ENCODE measurements at regions not wholly inside any gene's neighbourhood (a gene's known extent, or its start where the extent isn't known, plus 50 kb on each side); places are given as distances from the start of the nearest gene placed in this dataset.

- H3K9ac ChIP-seq (ENCODE audit: low read length in 5 of 5): no peak overlapping the region
- no peaks in the 10 kb centered on the region for H3K36me3 ChIP-seq (ENCODE audit: control insufficient read depth in 5 of 5, insufficient read depth in 5 of 5, low read length in 5 of 5)
Measured at GRCh38 chr10:35797187-35797586, 155.1 kb upstream of the FZD8 start.

GRCh38 chr10:35795131-35795824 is 153.2 kb upstream of the FZD8 start:
- Histone ChIP-seq H3K27me3 (ENCODE audit: control insufficient read depth in 5 of 5, insufficient read depth in 4 of 5, low read length in 5 of 5) (no peaks in the 10 kb centered on the region), H3K4me1 (ENCODE audit: control insufficient read depth in 5 of 5, insufficient read depth in 5 of 5, low read length in 5 of 5) (peaks cover 0 to 9% (median 6%) of the 10 kb centered on the region in 5 donors), H3K9me3 (ENCODE audit: control insufficient read depth in 5 of 5, low read length in 5 of 5) (no peaks in the 10 kb centered on the region), H3K4me3 (ENCODE audit: low read depth in 1 of 5, low read length in 5 of 5) (no peak overlapping the region), H3K9ac (ENCODE audit: low read length in 5 of 5) (no peak overlapping the region), H3K27ac (ENCODE audit: low read depth, low read length) (no peak overlapping the region), H3K36me3 (ENCODE audit: control insufficient read depth in 5 of 5, insufficient read depth in 5 of 5, low read length in 5 of 5) (no peaks in the 10 kb centered on the region)

More at GRCh38 chr10:35797187-35797586, 155.1 kb upstream of the FZD8 start:
- H3K4me3 ChIP-seq (ENCODE audit: low read depth in 1 of 5, low read length in 5 of 5): no peak overlapping the region
- no peak overlapping the region for H3K27ac ChIP-seq (ENCODE audit: low read depth, low read length)
- peaks cover 0 to 9% (median 6%) of the 10 kb centered on the region in 5 donors for H3K4me1 ChIP-seq (ENCODE audit: control insufficient read depth in 5 of 5, insufficient read depth in 5 of 5, low read length in 5 of 5)
- no peaks in the 10 kb centered on the region for H3K27me3 ChIP-seq (ENCODE audit: control insufficient read depth in 5 of 5, insufficient read depth in 4 of 5, low read length in 5 of 5)
- peaks cover 0 to 1% (median 0%) of the 10 kb centered on the region in 5 donors for H3K9me3 ChIP-seq (ENCODE audit: control insufficient read depth in 5 of 5, low read length in 5 of 5)

- H3K27ac ChIP-seq (ENCODE audit: low read depth, low read length): no peak overlapping the region
- peaks cover 0 to 9% (median 6%) of the 10 kb centered on the region in 5 donors for H3K4me1 ChIP-seq (ENCODE audit: control insufficient read depth in 5 of 5, insufficient read depth in 5 of 5, low read length in 5 of 5)
- H3K9me3 ChIP-seq (ENCODE audit: control insufficient read depth in 5 of 5, low read length in 5 of 5): no peaks in the 10 kb centered on the region
- no peak overlapping the region for H3K9ac ChIP-seq (ENCODE audit: low read length in 5 of 5)
- H3K36me3 ChIP-seq (ENCODE audit: control insufficient read depth in 5 of 5, insufficient read depth in 5 of 5, low read length in 5 of 5): no peaks in the 10 kb centered on the region
- H3K27me3 ChIP-seq (ENCODE audit: control insufficient read depth in 5 of 5, insufficient read depth in 4 of 5, low read length in 5 of 5): no peaks in the 10 kb centered on the region
- H3K4me3 ChIP-seq (ENCODE audit: low read depth in 1 of 5, low read length in 5 of 5): no peak overlapping the region
Measured at GRCh38 chr10:35794703-35795102, 152.6 kb upstream of the FZD8 start.

- no peaks in the 10 kb centered on the region for H3K4me1 ChIP-seq (ENCODE audit: control insufficient read depth in 5 of 5, insufficient read depth in 5 of 5, low read length in 5 of 5)
- H3K4me3 ChIP-seq (ENCODE audit: low read depth in 1 of 5, low read length in 5 of 5): no peak overlapping the region
- no peaks in the 10 kb centered on the region for H3K27me3 ChIP-seq (ENCODE audit: control insufficient read depth in 5 of 5, insufficient read depth in 4 of 5, low read length in 5 of 5)
- peaks cover 0 to 2% (median 0%) of the 10 kb centered on the region in 5 donors for H3K9me3 ChIP-seq (ENCODE audit: control insufficient read depth in 5 of 5, low read length in 5 of 5)
- H3K9ac ChIP-seq (ENCODE audit: low read length in 5 of 5): no peak overlapping the region
- no peaks in the 10 kb centered on the region for H3K36me3 ChIP-seq (ENCODE audit: control insufficient read depth in 5 of 5, insufficient read depth in 5 of 5, low read length in 5 of 5)
- no peak overlapping the region for H3K27ac ChIP-seq (ENCODE audit: low read depth, low read length)
Measured at GRCh38 chr10:35792291-35792690, 150.2 kb upstream of the FZD8 start.

- Histone ChIP-seq H3K9ac (ENCODE audit: low read length in 5 of 5) (no peak overlapping the region), H3K27ac (ENCODE audit: low read depth, low read length) (no peak overlapping the region), H3K27me3 (ENCODE audit: control insufficient read depth in 5 of 5, insufficient read depth in 4 of 5, low read length in 5 of 5) (no peaks in the 10 kb centered on the region), H3K36me3 (ENCODE audit: control insufficient read depth in 5 of 5, insufficient read depth in 5 of 5, low read length in 5 of 5) (no peaks in the 10 kb centered on the region), H3K4me1 (ENCODE audit: control insufficient read depth in 5 of 5, insufficient read depth in 5 of 5, low read length in 5 of 5) (no peaks in the 10 kb centered on the region), H3K4me3 (ENCODE audit: low read depth in 1 of 5, low read length in 5 of 5) (no peak overlapping the region), H3K9me3 (ENCODE audit: control insufficient read depth in 5 of 5, low read length in 5 of 5) (peaks cover 0 to 10% (median 0%) of the 10 kb centered on the region in 5 donors)
Measured at GRCh38 chr10:35789996-35790395, 147.9 kb upstream of the FZD8 start.

GRCh38 chr10:35784751-35785150 is 142.7 kb upstream of the FZD8 start:
- no peaks in the 10 kb centered on the region for H3K4me1 ChIP-seq (ENCODE audit: control insufficient read depth in 5 of 5, insufficient read depth in 5 of 5, low read length in 5 of 5)
- no peak overlapping the region for H3K4me3 ChIP-seq (ENCODE audit: low read depth in 1 of 5, low read length in 5 of 5)

GRCh38 chr10:35783305-35783838 is 141.3 kb upstream of the FZD8 start:
- Histone ChIP-seq H3K9me3 (ENCODE audit: control insufficient read depth in 5 of 5, low read length in 5 of 5) (peaks cover 0 to 9% (median 0%) of the 10 kb centered on the region in 5 donors), H3K36me3 (ENCODE audit: control insufficient read depth in 5 of 5, insufficient read depth in 5 of 5, low read length in 5 of 5) (no peaks in the 10 kb centered on the region), H3K27ac (ENCODE audit: low read depth, low read length) (no peak overlapping the region)

More at GRCh38 chr10:35784751-35785150, 142.7 kb upstream of the FZD8 start:
- peaks cover 0 to 10% (median 0%) of the 10 kb centered on the region in 5 donors for H3K9me3 ChIP-seq (ENCODE audit: control insufficient read depth in 5 of 5, low read length in 5 of 5)
- peaks cover 0 to 5% (median 0%) of the 10 kb centered on the region in 5 donors for H3K27me3 ChIP-seq (ENCODE audit: control insufficient read depth in 5 of 5, insufficient read depth in 4 of 5, low read length in 5 of 5)
- H3K9ac ChIP-seq (ENCODE audit: low read length in 5 of 5): no peak overlapping the region
- H3K36me3 ChIP-seq (ENCODE audit: control insufficient read depth in 5 of 5, insufficient read depth in 5 of 5, low read length in 5 of 5): no peaks in the 10 kb centered on the region
- no peak overlapping the region for H3K27ac ChIP-seq (ENCODE audit: low read depth, low read length)

GRCh38 chr10:35781643-35782035 is 139.5 kb upstream of the FZD8 start:
- Histone ChIP-seq H3K36me3 (ENCODE audit: control insufficient read depth in 5 of 5, insufficient read depth in 5 of 5, low read length in 5 of 5) (no peaks in the 10 kb centered on the region), H3K9me3 (ENCODE audit: control insufficient read depth in 5 of 5, low read length in 5 of 5) (peaks cover 0 to 9% (median 0%) of the 10 kb centered on the region in 5 donors), H3K27me3 (ENCODE audit: control insufficient read depth in 5 of 5, insufficient read depth in 4 of 5, low read length in 5 of 5) (peaks cover 0 to 5% (median 0%) of the 10 kb centered on the region in 5 donors), H3K4me3 (ENCODE audit: low read depth in 1 of 5, low read length in 5 of 5) (no peak overlapping the region), H3K9ac (ENCODE audit: low read length in 5 of 5) (no peak overlapping the region), H3K4me1 (ENCODE audit: control insufficient read depth in 5 of 5, insufficient read depth in 5 of 5, low read length in 5 of 5) (no peaks in the 10 kb centered on the region), H3K27ac (ENCODE audit: low read depth, low read length) (no peak overlapping the region)

More at GRCh38 chr10:35783305-35783838, 141.3 kb upstream of the FZD8 start:
- Histone ChIP-seq H3K27me3 (ENCODE audit: control insufficient read depth in 5 of 5, insufficient read depth in 4 of 5, low read length in 5 of 5) (peaks cover 0 to 5% (median 0%) of the 10 kb centered on the region in 5 donors), H3K4me3 (ENCODE audit: low read depth in 1 of 5, low read length in 5 of 5) (no peak overlapping the region), H3K4me1 (ENCODE audit: control insufficient read depth in 5 of 5, insufficient read depth in 5 of 5, low read length in 5 of 5) (no peaks in the 10 kb centered on the region), H3K9ac (ENCODE audit: low read length in 5 of 5) (no peak overlapping the region)

GRCh38 chr10:35780970-35781642 is 139.0 kb upstream of the FZD8 start:
- H3K36me3 ChIP-seq (ENCODE audit: control insufficient read depth in 5 of 5, insufficient read depth in 5 of 5, low read length in 5 of 5): no peaks in the 10 kb centered on the region
- H3K27me3 ChIP-seq (ENCODE audit: control insufficient read depth in 5 of 5, insufficient read depth in 4 of 5, low read length in 5 of 5): peaks cover 0 to 5% (median 0%) of the 10 kb centered on the region in 5 donors
- no peak overlapping the region for H3K4me3 ChIP-seq (ENCODE audit: low read depth in 1 of 5, low read length in 5 of 5)
- H3K9me3 ChIP-seq (ENCODE audit: control insufficient read depth in 5 of 5, low read length in 5 of 5): peaks cover 0 to 9% (median 0%) of the 10 kb centered on the region in 5 donors
- H3K27ac ChIP-seq (ENCODE audit: low read depth, low read length): no peak overlapping the region
- H3K9ac ChIP-seq (ENCODE audit: low read length in 5 of 5): no peak overlapping the region
- H3K4me1 ChIP-seq (ENCODE audit: control insufficient read depth in 5 of 5, insufficient read depth in 5 of 5, low read length in 5 of 5): no peaks in the 10 kb centered on the region

GRCh38 chr10:35778306-35778705 is 136.2 kb upstream of the FZD8 start:
- Histone ChIP-seq H3K27ac (ENCODE audit: low read depth, low read length) (no peak overlapping the region), H3K4me1 (ENCODE audit: control insufficient read depth in 5 of 5, insufficient read depth in 5 of 5, low read length in 5 of 5) (no peaks in the 10 kb centered on the region), H3K9ac (ENCODE audit: low read length in 5 of 5) (no peak overlapping the region), H3K27me3 (ENCODE audit: control insufficient read depth in 5 of 5, insufficient read depth in 4 of 5, low read length in 5 of 5) (peaks cover 0 to 5% (median 0%) of the 10 kb centered on the region in 5 donors), H3K9me3 (ENCODE audit: control insufficient read depth in 5 of 5, low read length in 5 of 5) (peaks cover 0 to 4% (median 0%) of the 10 kb centered on the region in 5 donors), H3K36me3 (ENCODE audit: control insufficient read depth in 5 of 5, insufficient read depth in 5 of 5, low read length in 5 of 5) (no peaks in the 10 kb centered on the region), H3K4me3 (ENCODE audit: low read depth in 1 of 5, low read length in 5 of 5) (no peak overlapping the region)

Measured in subcutaneous abdominal adipose tissue (tissue), 5 donors.